Psoas muscle (tissue), 7 donors: ENCODE measurements at regions not wholly inside any gene's neighbourhood (a gene's known extent, or its start where the extent isn't known, plus 50 kb on each side); places are given as distances from the start of the nearest gene placed in this dataset.

Experiments used
- ATAC-seq, 4 donors: fragments of 200-7000 bp; cut with Tn5 transposase; one replicate each; pipeline ENCODE4 v1.9.1; 2020; ENCODE audit warnings: moderate library complexity in 3 of 4, mild to moderate bottlenecking in 2 of 4
- DNase-seq, 2 donors: peaks; one replicate each; pipeline ENCODE4 v3.0.0-alpha.2; 2020
- H3K27ac ChIP-seq: fragments of 200-600 bp; one replicate; pipeline ENCODE4 v1.8.0; 2022
- H3K27me3 ChIP-seq, 3 donors: fragments of 200-600 bp in 1 of 3; one replicate each; pipeline versions ENCODE4 v1.6.1 to v1.8.0; 2013 to 2022; ENCODE audit warnings: low read length in 2 of 3, mild to moderate bottlenecking in 2 of 3, moderate library complexity in 1 of 3; ENCODE audit not compliant: insufficient read depth in 3 of 3
- H3K36me3 ChIP-seq, 2 donors: fragments of 200-600 bp in 1 of 2; one replicate each; pipeline versions ENCODE4 v1.6.1 to v1.8.0; 2013 to 2022; ENCODE audit warnings: low read depth in 1 of 2, mild to moderate bottlenecking in 1 of 2, moderate library complexity in 1 of 2; ENCODE audit not compliant: insufficient read depth in 1 of 2
- H3K4me1 ChIP-seq: fragments of 200-600 bp; one replicate; pipeline ENCODE4 v1.8.0; 2022
- H3K4me3 ChIP-seq: fragments of 200-600 bp; one replicate; pipeline ENCODE4 v1.8.0; 2022; ENCODE audit warnings: mild to moderate bottlenecking
- H3K9me3 ChIP-seq: fragments of 200-600 bp; one replicate; pipeline ENCODE4 v1.8.0; 2022
- CTCF ChIP-seq: fragments of 200-600 bp; IDR thresholded peaks from one replicate; pipeline ENCODE4 v1.8.0; 2022; ENCODE audit warnings: antibody characterized with exemption
- WGBS, 3 donors: extraction: QIAGEN DNeasy Blood & Tissue Kit; methylation state at CpG; one replicate each; pipeline versions ENCODE4 v1.1.6 to v1.1.7; 2013; 5-methylcytosine and 5-hydroxymethylcytosine counted together
- intact Hi-C, 2 donors: fragments of 100-400 bp; cut with DNase I; formaldehyde crosslinking; loops; one replicate each; pipeline versions ENCODE4 v1.11.0 to v1.14.2; 2022
- donor health status: healthy with polysubstance abuse.
- donor health status: DM: no; HTN: no; CAD: no; lungs with moderate emphysema.
- donor health status: Bipolar disorder and iron deficiency.
- donor health status: healthy.
- donor health status: DM: yes; HTN: yes; CAD: no.
- donor health status: DM: no; HTN: no; CAD: no.
- donor health status: DM: yes; HTN: yes; CAD: no.

- Histone ChIP-seq H3K27me3 (no peaks in the 10 kb centered on the region), H3K27ac (peak overlapping the region; percentile 47), H3K36me3 (peaks cover under 1 to 57% of the 10 kb centered on the region in 2 donors), H3K4me1 (peaks cover 53% of the 10 kb centered on the region), H3K4me3 (peak overlapping the region; percentile 40), H3K9me3 (no peaks in the 10 kb centered on the region)
- DNase-seq, result no peak
- 77 to 87% (median 81%) methylated on average over 6 of the region's 6 CpGs for WGBS, 3 donors
- intact Hi-C loops, result no loop called here
- TF ChIP-seq CTCF, result no peak
- ATAC-seq, result peak in 3 of 4 donors; percentile 15 to 36 (median 18)
Measured at GRCh38 chr7:130960208-130960988, 226.4 kb upstream of the KLF14 start.

GRCh38 chr7:130961128-130961601 is 227.2 kb upstream of the KLF14 start:
- no peaks in the 10 kb centered on the region for H3K27me3 ChIP-seq
- H3K36me3 ChIP-seq, result peaks cover 0 to 56% of the 10 kb centered on the region in 2 donors
- H3K4me1 ChIP-seq, result peaks cover 51% of the 10 kb centered on the region
- intact Hi-C loops, result no loop called here
- 61 to 79% (median 62%) methylated on average over 9 of the region's 9 CpGs for WGBS, 3 donors
- no peak for DNase-seq
- H3K4me3 ChIP-seq, result peak overlapping the region; percentile 40
- peak overlapping the region; percentile 47 for H3K27ac ChIP-seq
- no peak for TF ChIP-seq CTCF
- ATAC-seq, result peak; percentile 23 to 53 (median 46)
- H3K9me3 ChIP-seq, result no peaks in the 10 kb centered on the region

GRCh38 chr7:130962109-130962508 is 228.1 kb upstream of the KLF14 start:
- Histone ChIP-seq H3K36me3 (peaks cover 0 to 59% of the 10 kb centered on the region in 2 donors), H3K4me1 (peaks cover 45% of the 10 kb centered on the region), H3K4me3 (no peak overlapping the region), H3K27me3 (no peaks in the 10 kb centered on the region), H3K9me3 (no peaks in the 10 kb centered on the region), H3K27ac (peak overlapping the region; percentile 47)
- WGBS, 3 donors, result 93 to 98% (median 94%) methylated on average over 2 of the region's 2 CpGs
- DNase-seq (no peak), ATAC-seq (no peak)
- TF ChIP-seq CTCF, result no peak
- intact Hi-C loops, result no loop called here

- peaks cover 0 to 68% of the 10 kb centered on the region in 2 donors for H3K36me3 ChIP-seq
- intact Hi-C loops, result no loop called here
- 87 to 95% (median 90%) methylated on average over 5 of the region's 5 CpGs for WGBS, 3 donors
- DNase-seq (no peak), ATAC-seq (no peak)
- peaks cover 46% of the 10 kb centered on the region for H3K4me1 ChIP-seq
- H3K27ac ChIP-seq, result peak overlapping the region; percentile 15
- no peak for TF ChIP-seq CTCF
- H3K27me3 ChIP-seq, result no peaks in the 10 kb centered on the region
- H3K9me3 ChIP-seq, result no peaks in the 10 kb centered on the region
- H3K4me3 ChIP-seq, result no peak overlapping the region
Measured at GRCh38 chr7:130963339-130963738, 229.3 kb upstream of the KLF14 start.
